NCI-H526 treated with DMSO at 0.1 percent for 48 hours (cell line): ENCODE measurements at regions not wholly inside any gene's neighbourhood (a gene's known extent, or its start where the extent isn't known, plus 50 kb on each side); places are given as distances from the start of the nearest gene placed in this dataset.

Source experiments
- DNase-seq: peaks from one replicate; lab custom pipeline; 2025; lab: John Stamatoyannopoulos, UW

- no peak for DNase-seq
Measured at GRCh38 chr3:113096188-113096892, 105.6 kb downstream of the GTPBP8 start.

- DNase-seq = no peak
Measured at GRCh38 chr3:113097960-113098447, 107.2 kb downstream of the GTPBP8 start.

- no peak for DNase-seq
Measured at GRCh38 chr3:113100063-113100462, 109.3 kb downstream of the GTPBP8 start.

- no peak for DNase-seq
Measured at GRCh38 chr3:113103588-113103987, 107.8 kb upstream of the BOC start.

GRCh38 chr3:113104357-113105092, 106.8 kb upstream of the BOC start:
- no peak for DNase-seq

- DNase-seq = no peak
Measured at GRCh38 chr3:113105093-113105449, 106.3 kb upstream of the BOC start.

GRCh38 chr3:113105966-113106660, 105.2 kb upstream of the BOC start:
- DNase-seq = no peak

GRCh38 chr3:113110267-113110666, 101.1 kb upstream of the BOC start:
- DNase-seq = no peak

- DNase-seq = no peak
Measured at GRCh38 chr3:113111011-113111707, 100.2 kb upstream of the BOC start.

- no peak for DNase-seq
Measured at GRCh38 chr3:113113361-113113760, 98.0 kb upstream of the BOC start.

- DNase-seq = no peak
Measured at GRCh38 chr3:113117511-113118234, 93.7 kb upstream of the BOC start.

GRCh38 chr3:113118336-113118735, 93.0 kb upstream of the BOC start:
- DNase-seq = no peak

- no peak for DNase-seq
Measured at GRCh38 chr3:113124256-113124830, 87.0 kb upstream of the BOC start.

- no peak for DNase-seq
Measured at GRCh38 chr3:113125951-113126350, 85.4 kb upstream of the BOC start.

- no peak for DNase-seq
Measured at GRCh38 chr3:113128386-113129015, 82.9 kb upstream of the BOC start.

- no peak for DNase-seq
Measured at GRCh38 chr3:113129168-113129567, 82.2 kb upstream of the BOC start.

- DNase-seq = no peak
Measured at GRCh38 chr3:113132571-113132996, 78.8 kb upstream of the BOC start.

GRCh38 chr3:113133140-113133539, 78.2 kb upstream of the BOC start:
- no peak for DNase-seq

GRCh38 chr3:113136071-113136470, 75.3 kb upstream of the BOC start:
- DNase-seq = no peak

GRCh38 chr3:113136544-113136943, 74.8 kb upstream of the BOC start:
- no peak for DNase-seq
